T-cell (primary cell): ENCODE measurements at regions not wholly inside any gene's neighbourhood (a gene's known extent, or its start where the extent isn't known, plus 50 kb on each side); places are given as distances from the start of the nearest gene placed in this dataset.

Source experiments
- ATAC-seq, 4 experiments: fragments of 200-7000 bp in 3 of 4; fragments of 150-1000 bp in 1 of 4; cut with Tn5 transposase; replicated peaks in 1 of 4; 1 replicate in 3 of 4; 2 replicates in 1 of 4; pipeline ENCODE4 v1.10.0; 2021; ENCODE audit warnings: moderate library complexity in 3 of 4, mild to moderate bottlenecking in 2 of 4, moderate number of reproducible peaks in 1 of 4
- CTCF ChIA-PET, 2 donors: fragments of 300-600 bp; sonication (Branson Sonifier 250); formaldehyde crosslinking; loops; one replicate each; lab custom pipeline; 2022; ENCODE audit warnings: antibody characterized with exemption in 2 of 2; lab: Charles Lee
- POLR2A ChIA-PET, 2 donors: fragments of 300-600 bp; sonication (Branson Sonifier 250); formaldehyde crosslinking; loops; one replicate each; lab custom pipeline; 2022; ENCODE audit warnings: antibody characterized with exemption in 2 of 2; lab: Charles Lee
- DNase-seq, 35 experiments: peaks; one replicate each; pipeline versions ENCODE4 v3.0.0 to v3.0.0-alpha.2; 2013 to 2023
- H3K27ac ChIP-seq: one replicate; pipeline ENCODE4 v1.5.1; 2013; ENCODE audit warnings: low read length
- H3K27me3 ChIP-seq, 2 experiments: replicated peaks in 1 of 2; 1 replicate in 1 of 2; 2 replicates in 1 of 2; pipeline versions ENCODE4 v1.6.1 to v1.7.0; 2013; ENCODE audit warnings: low read length in 1 of 2, mixed read lengths in 1 of 2; ENCODE audit not compliant: control insufficient read depth in 2 of 2, insufficient read depth in 2 of 2; ENCODE audit errors: extremely low read depth in 1 of 2
- H3K36me3 ChIP-seq, 2 donors: 1 replicate in 1 of 2; 2 replicates in 1 of 2; pipeline versions ENCODE4 v1.6.1 to v1.7.0; 2013; ENCODE audit warnings: low read length in 1 of 2; ENCODE audit not compliant: control insufficient read depth in 2 of 2, insufficient read depth in 1 of 2; ENCODE audit errors: extremely low read depth in 1 of 2
- H3K4me1 ChIP-seq, 2 experiments: 1 replicate in 1 of 2; 2 replicates in 1 of 2; pipeline versions ENCODE4 v1.6.1 to v1.7.0; 2013; ENCODE audit warnings: low read length in 2 of 2, mixed read lengths in 1 of 2; ENCODE audit not compliant: insufficient read depth in 2 of 2, control insufficient read depth in 1 of 2; ENCODE audit errors: extremely low read depth in 1 of 2
- H3K4me3 ChIP-seq, 2 donors: 1 replicate in 1 of 2; 2 replicates in 1 of 2; pipeline versions ENCODE4 v1.5.1 to v1.7.0; 2013; ENCODE audit warnings: mild to moderate bottlenecking in 2 of 2, low read length in 1 of 2, moderate library complexity in 1 of 2; ENCODE audit not compliant: control insufficient read depth in 1 of 2; ENCODE audit errors: extremely low read depth in 1 of 2
- H3K9me3 ChIP-seq: 2 replicates; pipeline ENCODE4 v1.7.0; 2013
- H3K27ac Mint-ChIP-seq, 2 donors: one replicate each; pipeline ENCODE4 v1.8.0; 2020 to 2021; ENCODE audit warnings: mild to moderate bottlenecking in 2 of 2, mixed read lengths in 2 of 2
- H3K27me3 Mint-ChIP-seq, 2 donors: one replicate each; pipeline ENCODE4 v1.8.0; 2021 to 2022; ENCODE audit warnings: mixed read lengths in 2 of 2
- H3K36me3 Mint-ChIP-seq: one replicate; pipeline ENCODE4 v1.8.0; 2021; ENCODE audit warnings: mixed read lengths
- H3K4me1 Mint-ChIP-seq, 3 donors: one replicate each; pipeline ENCODE4 v1.8.0; 2020 to 2022; ENCODE audit warnings: mixed read lengths in 3 of 3, mild to moderate bottlenecking in 1 of 3
- H3K4me3 Mint-ChIP-seq, 3 donors: one replicate each; pipeline ENCODE4 v1.8.0; 2020 to 2022; ENCODE audit warnings: mild to moderate bottlenecking in 3 of 3, mixed read lengths in 3 of 3, moderate library complexity in 3 of 3
- H3K9me3 Mint-ChIP-seq, 3 donors: one replicate each; pipeline ENCODE4 v1.8.0; 2020 to 2022; ENCODE audit warnings: mixed read lengths in 3 of 3
- WGBS: methylation state at CpG from one replicate; pipeline ENCODE4 v1.1.5; 2013; ENCODE audit warnings: missing lambda C conversion rate; ENCODE audit not compliant: insufficient coverage; 5-methylcytosine and 5-hydroxymethylcytosine counted together

DNA sequence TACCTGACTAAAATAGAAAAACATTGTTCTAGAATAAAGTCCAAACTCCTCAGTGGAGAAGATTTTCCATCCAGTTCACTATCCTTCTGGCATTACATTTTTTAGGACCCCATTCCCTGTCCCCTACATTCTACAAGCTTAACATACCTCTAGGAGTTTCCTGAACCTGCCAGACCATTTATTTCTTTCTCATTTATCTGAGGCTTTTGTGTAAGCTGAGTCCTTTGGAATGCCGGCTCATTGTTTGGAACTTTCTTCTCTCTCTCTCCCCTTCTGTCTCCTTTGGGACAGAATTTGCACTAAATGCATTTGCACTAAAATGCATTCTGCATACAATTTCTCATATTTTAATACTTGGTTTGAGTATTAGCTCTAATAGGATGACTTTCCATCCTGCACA, 393.0 kb upstream of the ANO3 start:
- H3K36me3 ChIP-seq = no peaks in the 10 kb centered on the region
- Mint-ChIP-seq H3K27me3 (no peaks in the 10 kb centered on the region), H3K27ac (no peak overlapping the region), H3K36me3 (no peaks in the 10 kb centered on the region), H3K4me3 (no peak overlapping the region), H3K4me1 (no peaks in the 10 kb centered on the region), H3K9me3 (peaks cover 3 to 9% (median 9%) of the 10 kb centered on the region in 3 donors)
- ATAC-seq = no peak
- DNase-seq = no peak
- ChIA-PET POLR2A (no interaction called here), CTCF (no interaction called here)
- no CpG with 5 or more reads among the region's 1 CpG for WGBS
- H3K27ac ChIP-seq = no peak overlapping the region
- no peaks in the 10 kb centered on the region for H3K9me3 ChIP-seq
- H3K27me3 ChIP-seq = no peaks in the 10 kb centered on the region
- no peaks in the 10 kb centered on the region for H3K4me1 ChIP-seq
- H3K4me3 ChIP-seq = no peak overlapping the region

DNA sequence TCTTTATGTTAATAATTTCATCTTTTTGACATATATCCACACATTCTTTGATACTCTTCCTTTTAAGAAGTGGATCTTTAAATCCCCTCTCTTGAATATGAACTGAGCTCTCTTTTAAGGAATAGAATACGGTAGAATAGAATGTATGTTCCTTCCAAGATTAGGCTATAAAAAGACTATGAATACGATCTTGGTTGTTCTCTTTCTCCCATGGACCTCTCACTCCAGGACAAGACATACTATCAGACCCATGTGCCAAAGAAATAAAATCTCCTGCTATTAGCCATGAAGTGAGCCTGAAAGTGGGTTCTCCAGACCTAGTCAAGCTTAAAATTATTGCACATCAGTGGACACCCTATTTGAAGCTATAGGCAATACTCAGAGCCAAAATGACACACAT, 392.2 kb upstream of the ANO3 start:
- Histone ChIP-seq H3K4me1 (no peaks in the 10 kb centered on the region), H3K9me3 (no peaks in the 10 kb centered on the region), H3K27me3 (no peaks in the 10 kb centered on the region), H3K36me3 (no peaks in the 10 kb centered on the region), H3K27ac (no peak overlapping the region), H3K4me3 (no peak overlapping the region)
- ATAC-seq (no peak), DNase-seq (no peak)
- H3K27ac Mint-ChIP-seq = no peak overlapping the region
- no peaks in the 10 kb centered on the region for H3K36me3 Mint-ChIP-seq
- no peaks in the 10 kb centered on the region for H3K4me1 Mint-ChIP-seq
- no peaks in the 10 kb centered on the region for H3K27me3 Mint-ChIP-seq
- POLR2A ChIA-PET = no interaction called here
- whole genome bisulfite sequencing = no CpG with 5 or more reads among the region's 2 CpGs
- peaks cover 3 to 9% (median 9%) of the 10 kb centered on the region in 3 donors for H3K9me3 Mint-ChIP-seq
- no peak overlapping the region for H3K4me3 Mint-ChIP-seq
- CTCF ChIA-PET = no interaction called here

DNA sequence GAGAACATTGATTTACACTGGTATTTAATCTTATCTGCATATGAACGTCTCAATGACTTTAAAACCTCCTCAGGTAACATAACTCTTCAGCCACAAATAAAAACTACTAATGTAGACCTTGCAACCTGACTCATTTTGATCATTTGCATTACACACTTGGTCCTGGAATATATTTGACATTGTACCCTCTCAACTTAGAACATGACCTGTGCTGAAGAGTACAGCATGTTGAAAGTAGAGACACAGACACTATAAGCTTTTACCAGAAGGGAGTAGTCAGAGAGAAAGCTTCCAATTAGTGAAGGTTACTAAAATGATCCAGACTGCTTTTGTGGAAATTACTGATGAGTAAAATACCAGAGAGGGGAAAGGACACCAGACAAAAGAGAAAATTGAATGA, 390.6 kb upstream of the ANO3 start:
- CTCF ChIA-PET = no interaction called here
- Mint-ChIP-seq H3K36me3 (no peaks in the 10 kb centered on the region), H3K4me3 (no peak overlapping the region), H3K27me3 (no peaks in the 10 kb centered on the region), H3K4me1 (no peaks in the 10 kb centered on the region), H3K9me3 (peaks cover 8 to 14% (median 11%) of the 10 kb centered on the region in 3 donors), H3K27ac (no peak overlapping the region)
- ATAC-seq (no peak), DNase-seq (no peak)
- Histone ChIP-seq H3K36me3 (no peaks in the 10 kb centered on the region), H3K4me3 (no peak overlapping the region), H3K4me1 (no peaks in the 10 kb centered on the region), H3K27ac (no peak overlapping the region), H3K9me3 (no peaks in the 10 kb centered on the region), H3K27me3 (no peaks in the 10 kb centered on the region)
- WGBS = no CpG with 5 or more reads among the region's 1 CpG
- POLR2A ChIA-PET = no interaction called here

DNA sequence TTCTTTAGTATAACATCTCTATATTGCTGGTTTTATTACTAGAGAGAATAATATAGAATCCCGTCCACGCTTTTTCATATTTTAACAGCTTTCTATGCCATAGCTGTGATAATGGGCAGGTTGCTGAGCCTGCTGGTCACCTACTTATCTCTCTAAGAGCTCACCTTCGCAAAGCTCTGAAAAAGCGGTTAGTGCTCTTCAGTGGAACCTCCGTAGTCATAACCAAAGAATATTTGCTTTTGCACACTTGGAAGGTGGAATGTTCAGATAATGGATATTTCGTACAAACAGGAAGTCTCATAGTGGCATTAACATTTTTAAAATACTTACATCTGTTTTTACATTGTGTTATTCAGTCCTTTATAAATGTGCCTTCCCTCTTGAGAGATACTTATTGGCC, 388.9 kb upstream of the ANO3 start:
- no peak for DNase-seq
- Mint-ChIP-seq H3K27me3 (no peaks in the 10 kb centered on the region), H3K27ac (no peak overlapping the region), H3K9me3 (peaks cover 13 to 16% (median 13%) of the 10 kb centered on the region in 3 donors), H3K4me1 (no peaks in the 10 kb centered on the region), H3K4me3 (no peak overlapping the region), H3K36me3 (no peaks in the 10 kb centered on the region)
- POLR2A ChIA-PET = no interaction called here
- CTCF ChIA-PET = no interaction called here
- no CpG with 5 or more reads among the region's 6 CpGs for WGBS
- Histone ChIP-seq H3K27me3 (no peaks in the 10 kb centered on the region), H3K9me3 (no peaks in the 10 kb centered on the region), H3K4me3 (no peak overlapping the region), H3K27ac (no peak overlapping the region), H3K4me1 (no peaks in the 10 kb centered on the region), H3K36me3 (no peaks in the 10 kb centered on the region)
- no peak for ATAC-seq

DNA sequence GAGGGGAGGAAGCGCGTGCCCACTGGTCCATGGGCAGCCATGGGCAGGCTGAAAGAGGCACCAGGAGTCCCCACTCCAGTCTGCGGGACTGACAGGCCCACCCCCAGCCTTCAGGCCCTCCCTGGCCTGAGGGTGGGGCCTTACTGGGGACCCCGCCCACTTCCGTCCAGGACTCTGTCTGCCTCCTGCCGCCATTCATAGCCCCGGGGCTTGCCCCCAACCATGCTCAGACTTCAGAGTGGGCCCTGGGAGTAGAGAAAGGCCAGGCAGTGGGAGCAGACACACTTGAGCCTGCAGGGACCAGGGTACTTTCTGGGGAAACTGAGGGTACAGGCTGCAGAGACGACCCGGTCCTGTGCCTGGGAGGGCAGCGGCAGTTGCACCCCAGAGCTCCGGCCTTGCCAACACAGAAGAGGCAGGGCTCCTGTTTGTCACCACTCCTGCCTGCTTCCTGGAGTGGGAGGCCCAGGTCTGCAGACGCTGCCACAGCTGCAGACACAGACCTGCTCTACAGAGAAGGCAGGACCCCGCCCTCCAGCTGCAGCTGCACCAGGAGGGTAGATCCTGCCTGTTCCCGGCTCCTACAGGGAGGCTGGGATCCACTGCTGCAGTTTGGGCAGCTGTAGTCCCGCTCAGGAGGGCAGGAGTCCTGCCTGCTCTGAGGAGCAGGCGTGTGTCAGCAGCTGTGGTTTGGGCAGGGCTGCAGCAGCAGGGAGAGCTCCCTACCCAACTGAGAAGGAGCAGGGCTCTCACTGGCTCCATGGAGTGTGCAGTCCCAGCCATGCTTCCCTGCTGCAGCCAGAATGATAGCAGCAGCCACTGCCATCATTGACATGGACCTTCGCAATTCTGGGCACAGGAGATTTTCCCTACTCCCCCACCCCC, 387.9 kb upstream of the ANO3 start:
- no peak overlapping the region for H3K4me3 Mint-ChIP-seq
- 80% methylated on average over 17 of the region's 17 CpGs for WGBS
- POLR2A ChIA-PET = no interaction called here

DNA sequence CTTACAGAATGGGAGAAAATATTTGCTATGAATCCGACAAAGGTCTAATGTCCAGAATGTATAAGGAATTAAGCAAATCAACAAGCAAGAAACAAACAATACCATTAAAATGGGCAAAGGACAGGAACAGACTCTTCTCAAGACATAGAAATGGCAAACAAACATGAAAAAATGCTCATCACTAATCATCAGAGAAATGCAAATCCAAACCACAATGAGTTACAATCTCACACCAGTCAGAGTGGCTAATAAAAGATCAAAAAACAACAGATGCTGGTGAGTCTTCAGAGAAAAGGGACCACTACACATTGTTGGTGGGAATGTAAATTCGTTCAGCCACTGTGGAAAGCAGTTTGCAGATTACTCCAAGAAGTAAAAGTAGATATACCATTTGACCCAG, 382.0 kb upstream of the ANO3 start:
- Histone ChIP-seq H3K27me3 (no peaks in the 10 kb centered on the region), H3K4me1 (no peaks in the 10 kb centered on the region), H3K36me3 (no peaks in the 10 kb centered on the region), H3K4me3 (no peak overlapping the region), H3K27ac (no peak overlapping the region), H3K9me3 (no peaks in the 10 kb centered on the region)
- DNase-seq (no peak), ATAC-seq (no peak)
- Mint-ChIP-seq H3K27ac (no peak overlapping the region), H3K9me3 (peaks cover 10 to 20% (median 11%) of the 10 kb centered on the region in 3 donors), H3K27me3 (no peaks in the 10 kb centered on the region), H3K4me3 (no peak overlapping the region), H3K36me3 (no peaks in the 10 kb centered on the region), H3K4me1 (no peaks in the 10 kb centered on the region)
- ChIA-PET CTCF (no interaction called here), POLR2A (no interaction called here)
- no CpG with 5 or more reads among the region's 2 CpGs for WGBS

More for the DNA sequence above, 387.9 kb upstream of the ANO3 start:
- DNase-seq = no peak
- H3K9me3 ChIP-seq = no peaks in the 10 kb centered on the region
- H3K27me3 Mint-ChIP-seq = no peaks in the 10 kb centered on the region
- no peak overlapping the region for H3K27ac Mint-ChIP-seq
- H3K27ac ChIP-seq = no peak overlapping the region
- H3K9me3 Mint-ChIP-seq = peaks cover 13 to 23% (median 13%) of the 10 kb centered on the region in 3 donors
- ATAC-seq = no peak
- no peaks in the 10 kb centered on the region for H3K36me3 ChIP-seq
- CTCF ChIA-PET = no interaction called here
- H3K27me3 ChIP-seq = no peaks in the 10 kb centered on the region
- no peaks in the 10 kb centered on the region for H3K4me1 ChIP-seq
- no peaks in the 10 kb centered on the region for H3K4me1 Mint-ChIP-seq
- no peak overlapping the region for H3K4me3 ChIP-seq
- no peaks in the 10 kb centered on the region for H3K36me3 Mint-ChIP-seq
